Upper lobe of right lung (tissue), 1 donor: ENCODE measurements at regions not wholly inside any gene's neighbourhood (a gene's known extent, or its start where the extent isn't known, plus 50 kb on each side); places are given as distances from the start of the nearest gene placed in this dataset.
"Not testable (repeated sequence)": the region's sequence is repeated elsewhere in the genome, so short reads cannot be mapped to it uniquely, and the experiment has no call there.

Source experiments
- ATAC-seq: fragments of 200-7000 bp; cut with Tn5 transposase; one replicate; pipeline ENCODE4 v1.9.1; 2020; ENCODE audit warnings: mild to moderate bottlenecking, moderate library complexity
- DNase-seq: peaks from one replicate; pipeline ENCODE4 v3.0.0-alpha.2; 2020
- H3K27ac ChIP-seq: fragments of 200-600 bp; one replicate; pipeline ENCODE4 v1.8.0; 2022
- H3K27me3 ChIP-seq: fragments of 200-600 bp; one replicate; pipeline ENCODE4 v1.8.0; 2022; ENCODE audit warnings: mild to moderate bottlenecking
- H3K36me3 ChIP-seq: fragments of 200-600 bp; one replicate; pipeline ENCODE4 v1.8.0; 2022
- H3K4me1 ChIP-seq: fragments of 200-600 bp; one replicate; pipeline ENCODE4 v1.8.0; 2022
- H3K4me3 ChIP-seq: fragments of 200-600 bp; one replicate; pipeline ENCODE4 v1.8.0; 2022; ENCODE audit warnings: mild to moderate bottlenecking
- H3K9me3 ChIP-seq: fragments of 200-600 bp; one replicate; pipeline ENCODE4 v1.8.0; 2022
- CTCF ChIP-seq: fragments of 200-600 bp; IDR thresholded peaks from one replicate; pipeline ENCODE4 v1.8.0; 2022; ENCODE audit warnings: antibody characterized with exemption
- intact Hi-C: fragments of 100-400 bp; cut with DNase I; formaldehyde crosslinking; loops from one replicate; pipeline ENCODE4 v1.11.0; 2022
- donor health status: DM: no; HTN: yes; CAD: no; lungs with severe emphysema.

- H3K36me3 ChIP-seq: no peaks in the 10 kb centered on the region
- no peak for TF ChIP-seq CTCF
- H3K27me3 ChIP-seq: no peaks in the 10 kb centered on the region
- ATAC-seq: no peak
- no peak overlapping the region for H3K4me3 ChIP-seq
- intact Hi-C loops: no loop called here
- H3K4me1 ChIP-seq: no peaks in the 10 kb centered on the region
- H3K9me3 ChIP-seq: no peaks in the 10 kb centered on the region
- no peak overlapping the region for H3K27ac ChIP-seq
- no peak for DNase-seq
Observed at GRCh38 chr9:103574056-103574455, 520.1 kb upstream of the SMC2 start.

- H3K4me3 ChIP-seq: no peak overlapping the region
- no peaks in the 10 kb centered on the region for H3K4me1 ChIP-seq
Observed at GRCh38 chr9:103586721-103587120, 507.4 kb upstream of the SMC2 start.

GRCh38 chr9:103601287-103601686 is 492.8 kb upstream of the SMC2 start:
- DNase-seq: no peak
- ATAC-seq: no peak
- Histone ChIP-seq H3K9me3 (no peaks in the 10 kb centered on the region), H3K27ac (no peak overlapping the region), H3K27me3 (no peaks in the 10 kb centered on the region), H3K4me1 (no peaks in the 10 kb centered on the region), H3K36me3 (no peaks in the 10 kb centered on the region), H3K4me3 (no peak overlapping the region)
- TF ChIP-seq CTCF: no peak
- intact Hi-C loops: no loop called here

More at GRCh38 chr9:103586721-103587120, 507.4 kb upstream of the SMC2 start:
- Histone ChIP-seq H3K9me3 (no peaks in the 10 kb centered on the region), H3K27ac (no peak overlapping the region), H3K27me3 (no peaks in the 10 kb centered on the region), H3K36me3 (no peaks in the 10 kb centered on the region)
- peak; percentile 19 for ATAC-seq
- no peak for TF ChIP-seq CTCF
- no peak for DNase-seq
- intact Hi-C loops: no loop called here

- H3K9me3 ChIP-seq, intact Hi-C loops, H3K4me1 ChIP-seq, H3K4me3 ChIP-seq, H3K27me3 ChIP-seq, H3K27ac ChIP-seq, ATAC-seq, H3K36me3 ChIP-seq, DNase-seq: not testable (repeated sequence)
Observed at GRCh38 chr9:103611950-103612349, 482.2 kb upstream of the SMC2 start.

GRCh38 chr9:103615994-103616393 is 478.1 kb upstream of the SMC2 start:
- TF ChIP-seq CTCF: no peak
- ATAC-seq (no peak), DNase-seq (no peak)
- Histone ChIP-seq H3K27ac (no peak overlapping the region), H3K9me3 (no peaks in the 10 kb centered on the region), H3K36me3 (no peaks in the 10 kb centered on the region), H3K4me1 (no peaks in the 10 kb centered on the region), H3K27me3 (no peaks in the 10 kb centered on the region), H3K4me3 (no peak overlapping the region)
- intact Hi-C loops: no loop called here

GRCh38 chr9:103617046-103617445 is 477.1 kb upstream of the SMC2 start:
- intact Hi-C loops: no loop called here
- no peaks in the 10 kb centered on the region for H3K9me3 ChIP-seq
- no peaks in the 10 kb centered on the region for H3K27me3 ChIP-seq
- H3K27ac ChIP-seq: no peak overlapping the region
- DNase-seq (no peak), ATAC-seq (no peak)
- no peak for TF ChIP-seq CTCF
- no peaks in the 10 kb centered on the region for H3K4me1 ChIP-seq
- no peak overlapping the region for H3K4me3 ChIP-seq
- H3K36me3 ChIP-seq: no peaks in the 10 kb centered on the region
